GM23338 (cell line): ENCODE measurements at regions not wholly inside any gene's neighbourhood (a gene's known extent, or its start where the extent isn't known, plus 50 kb on each side); places are given as distances from the start of the nearest gene placed in this dataset.
A peak's percentile ranks its signal among the peaks of the same experiment; 100 is the strongest.

Experiments
- ATAC-seq: fragments of 200-7000 bp; cut with Tn5 transposase; 3 replicates; pipeline ENCODE4 v1.9.1; 2020
- DNase-seq: peaks from one replicate; pipeline ENCODE4 v3.0.0-alpha.2; 2015; ENCODE audit warnings: low spot score
- H2AFZ ChIP-seq: fragments of 200-600 bp; sonication (generic); 2 replicates; pipeline ENCODE4 v1.8.0; 2016; ENCODE audit warnings: antibody characterized with exemption, mild to moderate bottlenecking, moderate library complexity
- H3F3A ChIP-seq: fragments of 200-600 bp; sonication (generic); replicated peaks from 2 replicates; pipeline ENCODE4 v1.8.0; 2017; ENCODE audit warnings: antibody characterized with exemption, mixed run types, low read depth
- H3K27ac ChIP-seq: fragments of 200-600 bp; sonication (generic); 2 replicates; pipeline ENCODE4 v1.6.1; 2016; ENCODE audit warnings: low read depth
- H3K27me3 ChIP-seq: fragments of 200-600 bp; sonication (generic); 2 replicates; pipeline ENCODE4 v1.8.0; 2016; ENCODE audit warnings: mild to moderate bottlenecking, mixed run types, moderate library complexity; ENCODE audit not compliant: insufficient read depth
- H3K36me3 ChIP-seq: fragments of 200-600 bp; sonication (generic); 2 replicates; pipeline ENCODE4 v1.8.0; 2016; ENCODE audit warnings: mild to moderate bottlenecking; ENCODE audit not compliant: insufficient read depth
- H3K4me1 ChIP-seq: fragments of 200-600 bp; sonication (generic); 2 replicates; pipeline ENCODE4 v1.8.0; 2016; ENCODE audit warnings: mild to moderate bottlenecking, moderate library complexity; ENCODE audit not compliant: insufficient read depth
- H3K4me2 ChIP-seq: fragments of 200-600 bp; sonication (generic); 2 replicates; pipeline ENCODE4 v1.7.1; 2017; ENCODE audit warnings: mixed run types
- H3K4me3 ChIP-seq: fragments of 200-600 bp; sonication (generic); 2 replicates; pipeline ENCODE4 v1.6.1; 2016; ENCODE audit warnings: mixed run types
- H3K79me2 ChIP-seq: fragments of 200-600 bp; sonication (generic); replicated peaks from 2 replicates; pipeline ENCODE4 v1.8.0; 2017; ENCODE audit warnings: mild to moderate bottlenecking; ENCODE audit not compliant: insufficient read depth
- H3K9me2 ChIP-seq: fragments of 200-600 bp; sonication (generic); 2 replicates; pipeline ENCODE4 v1.8.0; 2017; ENCODE audit not compliant: insufficient read depth
- H4K20me1 ChIP-seq: fragments of 200-600 bp; sonication (generic); replicated peaks from 2 replicates; pipeline ENCODE4 v1.8.0; 2017; ENCODE audit warnings: mild to moderate bottlenecking; ENCODE audit not compliant: insufficient read depth
- H3K27ac Mint-ChIP-seq: 2 replicates; pipeline ENCODE4 v1.8.0; 2020; ENCODE audit warnings: inconsistent platforms, mild to moderate bottlenecking, moderate library complexity, mixed read lengths
- H3K27me3 Mint-ChIP-seq: 3 replicates; pipeline ENCODE4 v1.8.0; 2022; ENCODE audit warnings: low read depth, mild to moderate bottlenecking, moderate library complexity, mixed read lengths, inconsistent platforms; ENCODE audit not compliant: insufficient read depth, poor library complexity
- H3K36me3 Mint-ChIP-seq: 3 replicates; pipeline ENCODE4 v1.8.0; 2021; ENCODE audit warnings: low read depth, mild to moderate bottlenecking, inconsistent platforms, moderate library complexity, mixed read lengths
- H3K4me1 Mint-ChIP-seq: 3 replicates; pipeline ENCODE4 v1.8.0; 2020; ENCODE audit warnings: mild to moderate bottlenecking, inconsistent platforms, mixed read lengths
- H3K4me3 Mint-ChIP-seq: 3 replicates; pipeline ENCODE4 v1.8.0; 2021; ENCODE audit warnings: moderate library complexity, mild to moderate bottlenecking, inconsistent platforms, mixed read lengths
- H3K9me3 Mint-ChIP-seq: 3 replicates; pipeline ENCODE4 v1.8.0; 2020; ENCODE audit warnings: moderate library complexity, mild to moderate bottlenecking, inconsistent platforms, mixed read lengths
- CREB1 ChIP-seq: fragments of 250-450 bp; sonication (Bioruptor Pico); IDR thresholded peaks from 2 replicates; pipeline ENCODE4 v1.5.0; 2020; ENCODE audit warnings: low read depth, mild to moderate bottlenecking, moderate library complexity
- CTCF ChIP-seq, 2 experiments: fragments of 200-600 bp in 1 of 2; sonication (generic) in 1 of 2; conservative IDR thresholded peaks; 2 replicates each; pipeline versions ENCODE4 v1.5.1 to v1.6.1; 2016 to 2017; ENCODE audit warnings: antibody characterized with exemption in 2 of 2, low read depth in 2 of 2, mild to moderate bottlenecking in 2 of 2, moderate library complexity in 1 of 2
- ETS1 ChIP-seq: IDR thresholded peaks from 2 replicates; pipeline ENCODE4 v1.6.1; 2016; ENCODE audit warnings: antibody characterized with exemption
- EZH2 ChIP-seq: fragments of 200-600 bp; sonication (generic); IDR thresholded peaks from one replicate; pipeline ENCODE4 v1.8.0; 2017; ENCODE audit warnings: antibody characterized with exemption, mild to moderate bottlenecking, low read depth; ENCODE audit not compliant: unreplicated experiment
- EZH2phosphoT487 ChIP-seq: fragments of 200-600 bp; sonication (generic); IDR thresholded peaks from one replicate; pipeline ENCODE4 v1.8.1; 2018; ENCODE audit warnings: antibody characterized with exemption; ENCODE audit not compliant: unreplicated experiment
- JUNB ChIP-seq: IDR thresholded peaks from one replicate; pipeline ENCODE4 v1.6.1; 2016; ENCODE audit warnings: antibody characterized with exemption; ENCODE audit not compliant: unreplicated experiment
- NANOG ChIP-seq: IDR thresholded peaks from 2 replicates; pipeline ENCODE4 v1.6.1; 2016; ENCODE audit warnings: antibody characterized with exemption, borderline replicate concordance
- POLR2AphosphoS5 ChIP-seq: IDR thresholded peaks from 2 replicates; pipeline ENCODE4 v1.6.1; 2016; ENCODE audit warnings: antibody characterized with exemption, low read depth
- REST ChIP-seq: IDR thresholded peaks from one replicate; pipeline ENCODE4 v1.6.1; 2018; ENCODE audit warnings: antibody characterized with exemption; ENCODE audit not compliant: unreplicated experiment
- STAT1 ChIP-seq: IDR thresholded peaks from one replicate; pipeline ENCODE4 v1.6.1; 2016; ENCODE audit warnings: antibody characterized with exemption; ENCODE audit not compliant: unreplicated experiment
- ZNF114 ChIP-seq: fragments of 250-450 bp; sonication (Bioruptor Pico); IDR thresholded peaks from 2 replicates; pipeline ENCODE4 v1.5.0; 2020; ENCODE audit warnings: mild to moderate bottlenecking, moderate library complexity

GRCh38 chr12:46936042-46936441 lies 110.2 kb upstream of the SLC38A4 start (continued):
- no peak for TF ChIP-seq ETS1
- no peak for TF ChIP-seq STAT1
- TF ChIP-seq CTCF (conservative IDR thresholded peaks at IDR 0.05; ENCODE audit: low read depth in 2 of 2) = no peak
- TF ChIP-seq CREB1 = no peak
- TF ChIP-seq NANOG = no peak
- TF ChIP-seq ZNF114 (CRISPR knock-in tag) = no peak
- TF ChIP-seq JUNB = no peak

- Histone ChIP-seq H3K4me2 (no peak overlapping the region), H3K4me3 (no peak overlapping the region), H3K27me3 (no peaks in the 10 kb centered on the region), H3K9me2 (no peaks in the 10 kb centered on the region), H3F3A (no peaks in the 10 kb centered on the region), H3K27ac (no peak overlapping the region), H4K20me1 (no peaks in the 10 kb centered on the region), H2AFZ (no peak overlapping the region), H3K4me1 (no peaks in the 10 kb centered on the region), H3K36me3 (no peaks in the 10 kb centered on the region), H3K79me2 (no peaks in the 10 kb centered on the region)
- Mint-ChIP-seq H3K9me3 (no peaks in the 10 kb centered on the region; the same call in 2 of the 3 replicates), H3K4me3 (no peak overlapping the region), H3K27me3 (no peaks in the 10 kb centered on the region), H3K4me1 (peaks cover 4% of the 10 kb centered on the region; the same call in 2 of the 3 replicates), H3K27ac (peak overlapping the region; percentile 39), H3K36me3 (no peaks in the 10 kb centered on the region)
- no peak for ATAC-seq
- no peak for DNase-seq
- no peak for TF ChIP-seq CREB1
- TF ChIP-seq EZH2phosphoT487 = no peak
- TF ChIP-seq ZNF114 (CRISPR knock-in tag) = no peak
- TF ChIP-seq REST = no peak
- TF ChIP-seq JUNB = no peak
- no peak for TF ChIP-seq CTCF (conservative IDR thresholded peaks at IDR 0.05; ENCODE audit: low read depth in 2 of 2)
- TF ChIP-seq POLR2AphosphoS5 = no peak
- no peak for TF ChIP-seq EZH2
Observed at GRCh38 chr12:46938071-46938678, 112.4 kb upstream of the SLC38A4 start.
